ENCODE measurements at regions not wholly inside any gene's neighbourhood (a gene's known extent, or its start where the extent isn't known, plus 50 kb on each side); places are given as distances from the start of the nearest gene placed in this dataset.

DNA sequence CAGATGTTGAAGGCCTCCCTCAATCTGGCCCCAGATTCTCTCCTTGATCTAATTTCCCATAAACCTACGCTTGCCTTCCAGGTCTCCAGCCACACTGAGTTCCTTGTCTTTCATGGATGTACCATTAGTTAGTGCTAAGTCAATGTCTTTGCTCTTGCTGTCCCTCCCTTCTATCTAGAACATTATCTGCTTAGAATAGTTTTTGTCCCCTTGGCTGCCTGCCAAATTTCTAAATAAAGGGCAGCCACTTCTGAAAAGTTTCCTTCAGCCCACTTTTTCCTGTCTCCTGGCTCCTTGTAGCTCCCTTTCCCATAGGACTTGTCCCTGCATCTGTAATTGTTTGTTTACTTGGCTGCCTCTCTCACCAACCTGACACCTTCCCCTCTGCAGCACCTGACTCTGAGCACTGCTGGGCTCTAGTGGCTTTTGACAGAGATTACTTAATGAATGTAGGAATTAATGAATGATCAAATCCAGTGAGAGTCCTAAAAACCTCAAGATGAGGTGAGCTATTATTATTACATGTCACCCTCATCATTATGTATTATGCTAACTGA is 58.3 kb downstream of the CXCL12 start:
- no peak for DNase-seq (ENCODE audit: low read depth in 1 of 2, low spot score in 2 of 2)
- no peak overlapping the region for H3K27ac ChIP-seq
- no peak overlapping the region for H3K4me3 ChIP-seq
- H3K9me3 ChIP-seq (replicated peaks), result no peaks in the 10 kb centered on the region
- no peaks in the 10 kb centered on the region for H3K4me1 ChIP-seq (replicated peaks)
- no peaks in the 10 kb centered on the region for H3K27me3 ChIP-seq (replicated peaks)
- no peaks in the 10 kb centered on the region for H3K36me3 ChIP-seq

GRCh38 chr10:44325596-44326307 is 59.1 kb downstream of the CXCL12 start:
- Histone ChIP-seq H3K4me1 (replicated peaks) (no peaks in the 10 kb centered on the region), H3K9me3 (replicated peaks) (no peaks in the 10 kb centered on the region), H3K4me3 (no peak overlapping the region), H3K27me3 (replicated peaks) (no peaks in the 10 kb centered on the region), H3K27ac (no peak overlapping the region), H3K36me3 (no peaks in the 10 kb centered on the region)
- DNase-seq (ENCODE audit: low read depth in 1 of 2, low spot score in 2 of 2), result no peak

GRCh38 chr10:44325157-44325556 is 59.7 kb downstream of the CXCL12 start:
- Histone ChIP-seq H3K4me1 (replicated peaks) (no peaks in the 10 kb centered on the region), H3K9me3 (replicated peaks) (no peaks in the 10 kb centered on the region), H3K27me3 (replicated peaks) (no peaks in the 10 kb centered on the region), H3K36me3 (no peaks in the 10 kb centered on the region), H3K4me3 (no peak overlapping the region), H3K27ac (no peak overlapping the region)
- DNase-seq (ENCODE audit: low read depth in 1 of 2, low spot score in 2 of 2), result no peak

DNA sequence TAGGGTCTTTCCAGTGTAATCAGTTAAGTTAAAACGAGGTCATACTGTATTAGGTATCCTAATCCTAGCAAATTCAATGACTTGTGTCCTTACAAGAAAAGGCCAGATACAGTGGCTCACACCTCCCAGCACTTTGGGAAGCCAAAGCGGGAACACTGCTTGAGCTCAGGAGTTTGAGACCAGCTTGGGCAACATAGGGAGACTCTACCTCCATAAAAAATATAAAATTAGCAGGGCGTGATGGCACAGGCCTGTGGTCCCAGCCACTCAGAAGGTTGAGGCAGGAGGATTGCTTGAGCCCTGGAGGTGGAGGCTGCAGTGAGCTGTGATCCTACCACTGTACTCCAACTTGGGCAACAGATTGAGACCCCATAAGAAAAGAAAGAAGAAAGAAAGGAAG is 61.1 kb downstream of the CXCL12 start:
- H3K27ac ChIP-seq, result no peak overlapping the region
- DNase-seq (ENCODE audit: low read depth in 1 of 2, low spot score in 2 of 2), result no peak
- no peaks in the 10 kb centered on the region for H3K4me1 ChIP-seq (replicated peaks)
- H3K9me3 ChIP-seq (replicated peaks), result no peaks in the 10 kb centered on the region
- no peak overlapping the region for H3K4me3 ChIP-seq
- no peaks in the 10 kb centered on the region for H3K27me3 ChIP-seq (replicated peaks)
- H3K36me3 ChIP-seq, result no peaks in the 10 kb centered on the region

GRCh38 chr10:44322137-44322536 is 62.8 kb downstream of the CXCL12 start:
- no peaks in the 10 kb centered on the region for H3K9me3 ChIP-seq (replicated peaks)
- H3K36me3 ChIP-seq, result no peaks in the 10 kb centered on the region
- no peak for DNase-seq (ENCODE audit: low read depth in 1 of 2, low spot score in 2 of 2)
- no peak overlapping the region for H3K4me3 ChIP-seq
- H3K4me1 ChIP-seq (replicated peaks), result no peaks in the 10 kb centered on the region
- H3K27me3 ChIP-seq (replicated peaks), result no peaks in the 10 kb centered on the region
- H3K27ac ChIP-seq, result no peak overlapping the region

DNA sequence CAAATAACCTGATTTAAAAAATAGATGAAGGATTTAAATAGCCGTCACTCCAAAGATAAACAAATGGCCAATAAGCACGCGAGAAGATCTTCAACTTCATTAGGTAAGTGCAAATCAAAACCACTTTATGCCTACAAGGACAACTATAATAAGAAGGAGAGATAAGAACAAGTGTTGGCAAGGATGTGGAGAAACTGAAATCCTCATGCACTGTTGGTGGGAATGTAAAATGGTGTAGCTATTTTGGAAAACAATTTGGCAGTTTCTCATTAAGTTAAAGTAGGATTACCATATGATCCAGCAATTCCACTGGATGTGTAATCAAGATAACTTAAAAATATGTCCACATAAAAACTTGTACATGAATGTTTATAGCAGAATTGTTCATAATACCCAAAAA is 64.1 kb downstream of the CXCL12 start:
- Histone ChIP-seq H3K4me3 (no peak overlapping the region), H3K27ac (no peak overlapping the region), H3K4me1 (replicated peaks) (no peaks in the 10 kb centered on the region), H3K9me3 (replicated peaks) (no peaks in the 10 kb centered on the region), H3K27me3 (replicated peaks) (no peaks in the 10 kb centered on the region), H3K36me3 (no peaks in the 10 kb centered on the region)
- no peak for DNase-seq (ENCODE audit: low read depth in 1 of 2, low spot score in 2 of 2)

GRCh38 chr10:44317856-44318255 is 67.0 kb downstream of the CXCL12 start:
- H3K9me3 ChIP-seq (replicated peaks), result no peaks in the 10 kb centered on the region
- DNase-seq (ENCODE audit: low read depth in 1 of 2, low spot score in 2 of 2), result peak in 1 of 2 experiments; percentile 14
- no peaks in the 10 kb centered on the region for H3K4me1 ChIP-seq (replicated peaks)
- no peak overlapping the region for H3K27ac ChIP-seq
- H3K4me3 ChIP-seq, result no peak overlapping the region
- H3K36me3 ChIP-seq, result no peaks in the 10 kb centered on the region
- H3K27me3 ChIP-seq (replicated peaks), result no peaks in the 10 kb centered on the region

GRCh38 chr10:44316922-44317215 is 68.0 kb downstream of the CXCL12 start:
- H3K9me3 ChIP-seq (replicated peaks), result no peaks in the 10 kb centered on the region
- H3K27me3 ChIP-seq (replicated peaks), result no peaks in the 10 kb centered on the region
- peak in 1 of 2 experiments; percentile 25 for DNase-seq (ENCODE audit: low read depth in 1 of 2, low spot score in 2 of 2)
- H3K4me1 ChIP-seq (replicated peaks), result no peaks in the 10 kb centered on the region
- H3K36me3 ChIP-seq, result no peaks in the 10 kb centered on the region
- no peak overlapping the region for H3K4me3 ChIP-seq
- H3K27ac ChIP-seq, result no peak overlapping the region

DNA sequence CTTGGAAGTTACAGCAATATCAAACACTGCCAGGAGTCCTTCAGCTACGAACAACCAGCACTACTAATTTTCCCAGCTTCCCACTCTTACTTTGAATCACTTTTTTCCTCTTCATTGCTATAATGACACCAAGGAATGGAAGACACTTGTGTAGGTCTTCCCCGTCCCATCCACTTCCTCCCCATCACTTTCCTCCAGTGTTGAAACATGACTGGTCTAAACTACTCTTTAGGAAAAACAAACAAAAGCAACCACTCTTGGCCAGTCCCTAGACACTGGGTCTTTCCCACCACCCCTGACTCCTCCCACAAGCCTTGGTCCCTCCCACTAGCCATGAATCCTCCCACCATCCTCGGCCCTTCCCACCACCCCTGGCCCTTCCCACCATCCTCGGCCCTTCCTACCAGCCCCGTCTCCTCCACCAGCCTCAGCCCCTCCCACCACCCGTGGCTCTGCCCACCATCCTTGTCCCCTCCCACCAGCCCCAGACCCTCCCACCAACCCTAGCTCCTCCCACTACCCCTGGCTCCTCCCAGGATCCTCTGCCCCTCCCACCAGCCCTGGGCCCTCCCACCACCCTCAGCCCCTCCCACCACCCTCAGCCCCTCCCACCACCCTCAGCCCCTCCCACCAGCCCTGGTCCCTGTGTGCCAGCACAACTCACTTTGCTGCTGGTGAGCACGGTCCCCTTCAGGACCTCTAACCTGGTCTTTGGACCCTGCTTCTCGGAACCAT is 68.5 kb downstream of the CXCL12 start:
- Histone ChIP-seq H3K4me3 (no peak overlapping the region), H3K36me3 (no peaks in the 10 kb centered on the region), H3K27ac (no peak overlapping the region), H3K4me1 (replicated peaks) (no peaks in the 10 kb centered on the region), H3K27me3 (replicated peaks) (no peaks in the 10 kb centered on the region), H3K9me3 (replicated peaks) (no peaks in the 10 kb centered on the region)
- no peak for DNase-seq (ENCODE audit: low read depth in 1 of 2, low spot score in 2 of 2)

GRCh38 chr10:44314802-44315460 is 70.0 kb downstream of the CXCL12 start:
- H3K36me3 ChIP-seq, result no peaks in the 10 kb centered on the region
- no peak overlapping the region for H3K27ac ChIP-seq
- no peak overlapping the region for H3K4me3 ChIP-seq
- no peaks in the 10 kb centered on the region for H3K27me3 ChIP-seq (replicated peaks)
- no peak for DNase-seq (ENCODE audit: low read depth in 1 of 2, low spot score in 2 of 2)
- H3K4me1 ChIP-seq (replicated peaks), result peaks cover 4% of the 10 kb centered on the region; the same call in 1 of the 2 replicates
- H3K9me3 ChIP-seq (replicated peaks), result no peaks in the 10 kb centered on the region

- H3K36me3 ChIP-seq, result no peaks in the 10 kb centered on the region
- no peaks in the 10 kb centered on the region for H3K27me3 ChIP-seq (replicated peaks)
- H3K4me1 ChIP-seq (replicated peaks), result peaks cover 4% of the 10 kb centered on the region; the same call in 1 of the 2 replicates
- H3K9me3 ChIP-seq (replicated peaks), result no peaks in the 10 kb centered on the region
- no peak overlapping the region for H3K27ac ChIP-seq
- DNase-seq (ENCODE audit: low read depth in 1 of 2, low spot score in 2 of 2), result no peak
- no peak overlapping the region for H3K4me3 ChIP-seq
Observed at GRCh38 chr10:44313761-44314165, 71.1 kb downstream of the CXCL12 start.

GRCh38 chr10:44312401-44312800 is 72.5 kb downstream of the CXCL12 start:
- Histone ChIP-seq H3K4me1 (replicated peaks) (peaks cover 4% of the 10 kb centered on the region; the same call in 1 of the 2 replicates), H3K36me3 (no peaks in the 10 kb centered on the region), H3K9me3 (replicated peaks) (no peaks in the 10 kb centered on the region), H3K27ac (no peak overlapping the region), H3K4me3 (no peak overlapping the region), H3K27me3 (replicated peaks) (no peaks in the 10 kb centered on the region)
- no peak for DNase-seq (ENCODE audit: low read depth in 1 of 2, low spot score in 2 of 2)

DNA sequence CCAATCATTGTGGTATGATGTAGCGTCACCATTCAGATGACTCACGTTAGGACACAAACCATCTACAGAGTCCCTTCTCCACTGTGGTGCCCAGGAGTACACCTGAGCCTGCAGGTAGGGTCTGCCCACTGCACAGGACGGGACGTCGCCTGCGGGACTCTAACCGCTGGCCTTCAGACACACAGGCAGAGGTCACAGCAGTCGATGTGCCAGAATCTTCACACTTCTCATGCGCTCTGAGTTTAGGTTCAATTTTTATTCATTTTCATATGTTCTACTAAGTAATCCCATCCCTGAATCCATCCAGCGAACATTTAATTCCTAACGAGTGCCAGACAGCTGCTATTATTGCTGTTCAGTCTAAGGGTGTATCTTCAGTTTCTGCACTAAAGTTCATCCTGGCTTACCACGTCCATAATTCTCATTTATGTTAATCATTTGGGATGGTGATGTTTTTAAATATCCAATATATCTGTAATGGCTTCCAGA is 73.3 kb downstream of the CXCL12 start:
- H3K27me3 ChIP-seq (replicated peaks), result no peaks in the 10 kb centered on the region
- H3K9me3 ChIP-seq (replicated peaks), result no peaks in the 10 kb centered on the region
- H3K27ac ChIP-seq, result no peak overlapping the region
- H3K4me3 ChIP-seq, result no peak overlapping the region
- no peak for DNase-seq (ENCODE audit: low read depth in 1 of 2, low spot score in 2 of 2)
- H3K4me1 ChIP-seq (replicated peaks), result peaks cover 4% of the 10 kb centered on the region; the same call in 1 of the 2 replicates
- H3K36me3 ChIP-seq, result no peaks in the 10 kb centered on the region

All from SJSA1 (cell line).